HEK293 (cell line): ENCODE measurements at regions not wholly inside any gene's neighbourhood (a gene's known extent, or its start where the extent isn't known, plus 50 kb on each side); places are given as distances from the start of the nearest gene placed in this dataset.

Source experiments
- EGR2 ChIP-seq: fragments of 450-650 bp; formaldehyde crosslinking; IDR thresholded peaks from 2 replicates; pipeline ENCODE4 v1.5.1; 2016; ENCODE audit warnings: low read depth, missing biosample characterization, missing genetic modification characterization
- MZF1 ChIP-seq: fragments of 450-650 bp; formaldehyde crosslinking; IDR thresholded peaks from 2 replicates; pipeline ENCODE4 v1.5.1; 2017; ENCODE audit warnings: missing biosample characterization, missing genetic modification characterization, borderline replicate concordance
- PRDM1 ChIP-seq: fragments of 450-650 bp; formaldehyde crosslinking; IDR thresholded peaks from 2 replicates; pipeline ENCODE4; 2016; ENCODE audit warnings: missing biosample characterization, missing genetic modification characterization
- SCRT2 ChIP-seq: fragments of 450-650 bp; formaldehyde crosslinking; IDR thresholded peaks from 2 replicates; pipeline ENCODE4 v1.5.1; 2016; ENCODE audit warnings: missing biosample characterization, missing genetic modification characterization
- TCF7L2 ChIP-seq: IDR thresholded peaks from 2 replicates; pipeline ENCODE4 v1.6.1; 2011; ENCODE audit warnings: low read depth, mild to moderate bottlenecking, inconsistent platforms, low read length, moderate library complexity, borderline replicate concordance
- ZBTB21 ChIP-seq: fragments of 450-650 bp; formaldehyde crosslinking; IDR thresholded peaks from 2 replicates; pipeline ENCODE4 v1.5.1; 2017; ENCODE audit warnings: missing biosample characterization, missing genetic modification characterization
- ZFHX2 ChIP-seq: fragments of 450-650 bp; formaldehyde crosslinking; conservative IDR thresholded peaks from 2 replicates; pipeline ENCODE4 v1.5.1; 2016; ENCODE audit warnings: missing biosample characterization, missing genetic modification characterization
- ZNF121 ChIP-seq: fragments of 450-650 bp; formaldehyde crosslinking; IDR thresholded peaks from 2 replicates; pipeline ENCODE4 v1.5.1; 2016; ENCODE audit warnings: missing biosample characterization, missing genetic modification characterization
- ZNF214 ChIP-seq: fragments of 450-650 bp; formaldehyde crosslinking; IDR thresholded peaks from 2 replicates; pipeline ENCODE4 v1.5.1; 2017; ENCODE audit warnings: missing biosample characterization, mild to moderate bottlenecking, missing genetic modification characterization, borderline replicate concordance
- ZNF302 ChIP-seq: fragments of 450-650 bp; formaldehyde crosslinking; IDR thresholded peaks from 2 replicates; pipeline ENCODE4 v1.5.1; 2016; ENCODE audit warnings: missing biosample characterization, missing genetic modification characterization, low read depth
- ZNF324 ChIP-seq: fragments of 450-650 bp; formaldehyde crosslinking; IDR thresholded peaks from 2 replicates; pipeline ENCODE4 v1.5.1; 2016; ENCODE audit warnings: missing biosample characterization, missing genetic modification characterization
- ZNF561 ChIP-seq: fragments of 450-650 bp; IDR thresholded peaks from 2 replicates; pipeline ENCODE4 v1.5.1; 2018; ENCODE audit warnings: missing biosample characterization, missing genetic modification characterization, borderline replicate concordance
- ZNF629 ChIP-seq: fragments of 450-650 bp; formaldehyde crosslinking; IDR thresholded peaks from 2 replicates; pipeline ENCODE4 v1.5.1; 2017; ENCODE audit warnings: missing biosample characterization, missing genetic modification characterization
- ZNF768 ChIP-seq: fragments of 450-650 bp; formaldehyde crosslinking; IDR thresholded peaks from 2 replicates; pipeline ENCODE4 v1.5.1; 2018; ENCODE audit warnings: missing biosample characterization, mild to moderate bottlenecking, missing genetic modification characterization
- ZNF830 ChIP-seq: fragments of 450-650 bp; IDR thresholded peaks from 2 replicates; pipeline ENCODE4 v1.5.0; 2018; ENCODE audit warnings: missing biosample characterization, missing genetic modification characterization, low read depth, mild to moderate bottlenecking, moderate library complexity
- TF ChIP-seq, protein P1 (sequence below): fragments of 450-650 bp; formaldehyde crosslinking; IDR thresholded peaks from 2 replicates; pipeline ENCODE4 v1.5.1; 2016; ENCODE audit warnings: missing biosample characterization, missing genetic modification characterization
- TF ChIP-seq, protein P2 (sequence below): fragments of 450-650 bp; formaldehyde crosslinking; IDR thresholded peaks from 2 replicates; pipeline ENCODE4 v1.5.1; 2016; ENCODE audit warnings: missing biosample characterization, missing genetic modification characterization
- TF ChIP-seq, protein P3 (sequence below): fragments of 450-650 bp; formaldehyde crosslinking; IDR thresholded peaks from 2 replicates; pipeline ENCODE4 v1.5.1; 2016; ENCODE audit warnings: missing biosample characterization, missing genetic modification characterization
- TF ChIP-seq, protein P4 (sequence below): fragments of 450-650 bp; formaldehyde crosslinking; IDR thresholded peaks from 2 replicates; pipeline ENCODE4 v1.5.1; 2017; ENCODE audit warnings: missing biosample characterization, missing genetic modification characterization
- TF ChIP-seq, protein P5 (sequence below): fragments of 450-650 bp; formaldehyde crosslinking; IDR thresholded peaks from 2 replicates; pipeline ENCODE4 v1.5.1; 2016; ENCODE audit warnings: missing biosample characterization, missing genetic modification characterization
- TF ChIP-seq, protein P6 (sequence below): fragments of 450-650 bp; formaldehyde crosslinking; IDR thresholded peaks from 2 replicates; pipeline ENCODE4 v1.5.1; 2016; ENCODE audit warnings: missing biosample characterization, missing genetic modification characterization
- TF ChIP-seq, protein P7 (sequence below): fragments of 450-650 bp; formaldehyde crosslinking; IDR thresholded peaks from 2 replicates; pipeline ENCODE4 v1.5.1; 2016; ENCODE audit warnings: missing biosample characterization, missing genetic modification characterization
- TF ChIP-seq, protein P8 (sequence below): fragments of 450-650 bp; formaldehyde crosslinking; IDR thresholded peaks from 2 replicates; pipeline ENCODE4 v1.5.1; 2016; ENCODE audit warnings: missing biosample characterization, missing genetic modification characterization, low read depth

DNA sequence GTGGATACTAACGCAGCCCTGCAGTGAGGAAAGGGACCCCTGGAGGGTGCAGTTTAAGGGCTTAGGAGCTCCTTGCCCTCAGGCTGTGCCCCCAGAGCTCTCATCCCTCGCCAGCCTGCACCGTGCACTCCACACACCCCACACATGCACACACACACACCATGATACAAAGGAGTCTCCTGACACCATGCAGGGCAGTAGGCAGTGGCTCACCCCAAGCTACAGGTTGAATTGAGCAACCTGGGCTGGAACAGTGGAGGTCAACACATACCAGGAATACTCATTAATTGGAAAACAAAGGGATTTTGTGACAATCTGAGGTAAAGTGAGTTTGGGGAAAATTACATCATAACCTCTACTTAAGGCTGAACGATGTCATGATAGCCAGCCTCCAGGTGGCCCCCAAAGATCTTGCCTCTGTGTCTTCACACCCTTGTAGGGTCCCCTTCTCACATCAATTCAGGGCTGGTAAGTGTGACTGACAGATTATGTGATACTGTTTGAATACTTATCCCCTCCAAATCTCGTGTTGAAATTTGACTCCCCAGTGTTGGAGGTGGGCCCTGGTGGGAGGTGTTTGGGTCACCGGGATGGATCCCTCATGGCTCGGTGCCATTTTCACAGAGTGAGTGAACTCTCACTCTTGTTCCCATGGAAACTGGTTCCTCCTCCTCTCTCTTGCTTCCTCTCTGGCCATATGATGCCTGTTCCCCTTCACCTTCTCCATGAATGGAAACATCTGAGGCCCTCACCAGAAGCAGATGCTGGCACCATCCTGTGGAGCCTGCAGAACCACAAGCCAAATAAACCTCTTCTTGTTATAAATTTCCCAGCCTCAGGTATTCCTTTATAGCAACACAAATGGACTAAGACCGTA lies 111.0 kb upstream of the RAB4A start (continued):
- TF ChIP-seq, protein P1, sequence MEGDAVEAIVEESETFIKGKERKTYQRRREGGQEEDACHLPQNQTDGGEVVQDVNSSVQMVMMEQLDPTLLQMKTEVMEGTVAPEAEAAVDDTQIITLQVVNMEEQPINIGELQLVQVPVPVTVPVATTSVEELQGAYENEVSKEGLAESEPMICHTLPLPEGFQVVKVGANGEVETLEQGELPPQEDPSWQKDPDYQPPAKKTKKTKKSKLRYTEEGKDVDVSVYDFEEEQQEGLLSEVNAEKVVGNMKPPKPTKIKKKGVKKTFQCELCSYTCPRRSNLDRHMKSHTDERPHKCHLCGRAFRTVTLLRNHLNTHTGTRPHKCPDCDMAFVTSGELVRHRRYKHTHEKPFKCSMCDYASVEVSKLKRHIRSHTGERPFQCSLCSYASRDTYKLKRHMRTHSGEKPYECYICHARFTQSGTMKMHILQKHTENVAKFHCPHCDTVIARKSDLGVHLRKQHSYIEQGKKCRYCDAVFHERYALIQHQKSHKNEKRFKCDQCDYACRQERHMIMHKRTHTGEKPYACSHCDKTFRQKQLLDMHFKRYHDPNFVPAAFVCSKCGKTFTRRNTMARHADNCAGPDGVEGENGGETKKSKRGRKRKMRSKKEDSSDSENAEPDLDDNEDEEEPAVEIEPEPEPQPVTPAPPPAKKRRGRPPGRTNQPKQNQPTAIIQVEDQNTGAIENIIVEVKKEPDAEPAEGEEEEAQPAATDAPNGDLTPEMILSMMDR (tag by site-specific recombination) = no peak
- TF ChIP-seq MZF1 (tag by site-specific recombination) (0 out of 2 replicates have a peak, but pooled peaks have one; percentile 27), ZNF121 (tag by site-specific recombination) (no peak), ZNF324 (tag by site-specific recombination) (no peak), ZFHX2 (tag by site-specific recombination) (peak; percentile 59; the same call in 1 of the 2 replicates), SCRT2 (peak; percentile 98), ZNF830 (tag by site-specific recombination) (no peak), EGR2 (tag by site-specific recombination) (0 out of 2 replicates have a peak, but pooled peaks have one; percentile 31), ZNF561 (no peak), ZNF768 (tag by site-specific recombination) (no peak), ZNF629 (tag by site-specific recombination) (peak; percentile 33; the same call in 1 of the 2 replicates), ZBTB21 (tag by site-specific recombination) (peak; percentile 51; the same call in 1 of the 2 replicates), TCF7L2 (no peak), PRDM1 (tag by site-specific recombination) (peak; percentile 50; the same call in 1 of the 2 replicates), ZNF302 (no peak), ZNF214 (no peak)
- TF ChIP-seq, protein P2, sequence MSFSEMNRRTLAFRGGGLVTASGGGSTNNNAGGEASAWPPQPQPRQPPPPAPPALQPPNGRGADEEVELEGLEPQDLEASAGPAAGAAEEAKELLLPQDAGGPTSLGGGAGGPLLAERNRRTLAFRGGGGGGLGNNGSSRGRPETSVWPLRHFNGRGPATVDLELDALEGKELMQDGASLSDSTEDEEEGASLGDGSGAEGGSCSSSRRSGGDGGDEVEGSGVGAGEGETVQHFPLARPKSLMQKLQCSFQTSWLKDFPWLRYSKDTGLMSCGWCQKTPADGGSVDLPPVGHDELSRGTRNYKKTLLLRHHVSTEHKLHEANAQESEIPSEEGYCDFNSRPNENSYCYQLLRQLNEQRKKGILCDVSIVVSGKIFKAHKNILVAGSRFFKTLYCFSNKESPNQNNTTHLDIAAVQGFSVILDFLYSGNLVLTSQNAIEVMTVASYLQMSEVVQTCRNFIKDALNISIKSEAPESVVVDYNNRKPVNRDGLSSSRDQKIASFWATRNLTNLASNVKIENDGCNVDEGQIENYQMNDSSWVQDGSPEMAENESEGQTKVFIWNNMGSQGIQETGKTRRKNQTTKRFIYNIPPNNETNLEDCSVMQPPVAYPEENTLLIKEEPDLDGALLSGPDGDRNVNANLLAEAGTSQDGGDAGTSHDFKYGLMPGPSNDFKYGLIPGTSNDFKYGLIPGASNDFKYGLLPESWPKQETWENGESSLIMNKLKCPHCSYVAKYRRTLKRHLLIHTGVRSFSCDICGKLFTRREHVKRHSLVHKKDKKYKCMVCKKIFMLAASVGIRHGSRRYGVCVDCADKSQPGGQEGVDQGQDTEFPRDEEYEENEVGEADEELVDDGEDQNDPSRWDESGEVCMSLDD (tag by site-specific recombination) = no peak
- TF ChIP-seq, protein P3, sequence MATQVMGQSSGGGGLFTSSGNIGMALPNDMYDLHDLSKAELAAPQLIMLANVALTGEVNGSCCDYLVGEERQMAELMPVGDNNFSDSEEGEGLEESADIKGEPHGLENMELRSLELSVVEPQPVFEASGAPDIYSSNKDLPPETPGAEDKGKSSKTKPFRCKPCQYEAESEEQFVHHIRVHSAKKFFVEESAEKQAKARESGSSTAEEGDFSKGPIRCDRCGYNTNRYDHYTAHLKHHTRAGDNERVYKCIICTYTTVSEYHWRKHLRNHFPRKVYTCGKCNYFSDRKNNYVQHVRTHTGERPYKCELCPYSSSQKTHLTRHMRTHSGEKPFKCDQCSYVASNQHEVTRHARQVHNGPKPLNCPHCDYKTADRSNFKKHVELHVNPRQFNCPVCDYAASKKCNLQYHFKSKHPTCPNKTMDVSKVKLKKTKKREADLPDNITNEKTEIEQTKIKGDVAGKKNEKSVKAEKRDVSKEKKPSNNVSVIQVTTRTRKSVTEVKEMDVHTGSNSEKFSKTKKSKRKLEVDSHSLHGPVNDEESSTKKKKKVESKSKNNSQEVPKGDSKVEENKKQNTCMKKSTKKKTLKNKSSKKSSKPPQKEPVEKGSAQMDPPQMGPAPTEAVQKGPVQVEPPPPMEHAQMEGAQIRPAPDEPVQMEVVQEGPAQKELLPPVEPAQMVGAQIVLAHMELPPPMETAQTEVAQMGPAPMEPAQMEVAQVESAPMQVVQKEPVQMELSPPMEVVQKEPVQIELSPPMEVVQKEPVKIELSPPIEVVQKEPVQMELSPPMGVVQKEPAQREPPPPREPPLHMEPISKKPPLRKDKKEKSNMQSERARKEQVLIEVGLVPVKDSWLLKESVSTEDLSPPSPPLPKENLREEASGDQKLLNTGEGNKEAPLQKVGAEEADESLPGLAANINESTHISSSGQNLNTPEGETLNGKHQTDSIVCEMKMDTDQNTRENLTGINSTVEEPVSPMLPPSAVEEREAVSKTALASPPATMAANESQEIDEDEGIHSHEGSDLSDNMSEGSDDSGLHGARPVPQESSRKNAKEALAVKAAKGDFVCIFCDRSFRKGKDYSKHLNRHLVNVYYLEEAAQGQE (tag by site-specific recombination) = no peak
- TF ChIP-seq, protein P4, sequence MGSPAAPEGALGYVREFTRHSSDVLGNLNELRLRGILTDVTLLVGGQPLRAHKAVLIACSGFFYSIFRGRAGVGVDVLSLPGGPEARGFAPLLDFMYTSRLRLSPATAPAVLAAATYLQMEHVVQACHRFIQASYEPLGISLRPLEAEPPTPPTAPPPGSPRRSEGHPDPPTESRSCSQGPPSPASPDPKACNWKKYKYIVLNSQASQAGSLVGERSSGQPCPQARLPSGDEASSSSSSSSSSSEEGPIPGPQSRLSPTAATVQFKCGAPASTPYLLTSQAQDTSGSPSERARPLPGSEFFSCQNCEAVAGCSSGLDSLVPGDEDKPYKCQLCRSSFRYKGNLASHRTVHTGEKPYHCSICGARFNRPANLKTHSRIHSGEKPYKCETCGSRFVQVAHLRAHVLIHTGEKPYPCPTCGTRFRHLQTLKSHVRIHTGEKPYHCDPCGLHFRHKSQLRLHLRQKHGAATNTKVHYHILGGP (tag by site-specific recombination) = no peak
- TF ChIP-seq, protein P5, sequence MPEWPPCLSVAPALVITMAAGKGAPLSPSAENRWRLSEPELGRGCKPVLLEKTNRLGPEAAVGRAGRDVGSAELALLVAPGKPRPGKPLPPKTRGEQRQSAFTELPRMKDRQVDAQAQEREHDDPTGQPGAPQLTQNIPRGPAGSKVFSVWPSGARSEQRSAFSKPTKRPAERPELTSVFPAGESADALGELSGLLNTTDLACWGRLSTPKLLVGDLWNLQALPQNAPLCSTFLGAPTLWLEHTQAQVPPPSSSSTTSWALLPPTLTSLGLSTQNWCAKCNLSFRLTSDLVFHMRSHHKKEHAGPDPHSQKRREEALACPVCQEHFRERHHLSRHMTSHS (tag by site-specific recombination) = no peak
- TF ChIP-seq, protein P6, sequence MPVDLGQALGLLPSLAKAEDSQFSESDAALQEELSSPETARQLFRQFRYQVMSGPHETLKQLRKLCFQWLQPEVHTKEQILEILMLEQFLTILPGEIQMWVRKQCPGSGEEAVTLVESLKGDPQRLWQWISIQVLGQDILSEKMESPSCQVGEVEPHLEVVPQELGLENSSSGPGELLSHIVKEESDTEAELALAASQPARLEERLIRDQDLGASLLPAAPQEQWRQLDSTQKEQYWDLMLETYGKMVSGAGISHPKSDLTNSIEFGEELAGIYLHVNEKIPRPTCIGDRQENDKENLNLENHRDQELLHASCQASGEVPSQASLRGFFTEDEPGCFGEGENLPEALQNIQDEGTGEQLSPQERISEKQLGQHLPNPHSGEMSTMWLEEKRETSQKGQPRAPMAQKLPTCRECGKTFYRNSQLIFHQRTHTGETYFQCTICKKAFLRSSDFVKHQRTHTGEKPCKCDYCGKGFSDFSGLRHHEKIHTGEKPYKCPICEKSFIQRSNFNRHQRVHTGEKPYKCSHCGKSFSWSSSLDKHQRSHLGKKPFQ (tag by site-specific recombination) = 0 out of 2 replicates have a peak, but pooled peaks have one; percentile 34
- TF ChIP-seq, protein P7, sequence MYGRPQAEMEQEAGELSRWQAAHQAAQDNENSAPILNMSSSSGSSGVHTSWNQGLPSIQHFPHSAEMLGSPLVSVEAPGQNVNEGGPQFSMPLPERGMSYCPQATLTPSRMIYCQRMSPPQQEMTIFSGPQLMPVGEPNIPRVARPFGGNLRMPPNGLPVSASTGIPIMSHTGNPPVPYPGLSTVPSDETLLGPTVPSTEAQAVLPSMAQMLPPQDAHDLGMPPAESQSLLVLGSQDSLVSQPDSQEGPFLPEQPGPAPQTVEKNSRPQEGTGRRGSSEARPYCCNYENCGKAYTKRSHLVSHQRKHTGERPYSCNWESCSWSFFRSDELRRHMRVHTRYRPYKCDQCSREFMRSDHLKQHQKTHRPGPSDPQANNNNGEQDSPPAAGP (tag by site-specific recombination) = no peak
- TF ChIP-seq, protein P8, sequence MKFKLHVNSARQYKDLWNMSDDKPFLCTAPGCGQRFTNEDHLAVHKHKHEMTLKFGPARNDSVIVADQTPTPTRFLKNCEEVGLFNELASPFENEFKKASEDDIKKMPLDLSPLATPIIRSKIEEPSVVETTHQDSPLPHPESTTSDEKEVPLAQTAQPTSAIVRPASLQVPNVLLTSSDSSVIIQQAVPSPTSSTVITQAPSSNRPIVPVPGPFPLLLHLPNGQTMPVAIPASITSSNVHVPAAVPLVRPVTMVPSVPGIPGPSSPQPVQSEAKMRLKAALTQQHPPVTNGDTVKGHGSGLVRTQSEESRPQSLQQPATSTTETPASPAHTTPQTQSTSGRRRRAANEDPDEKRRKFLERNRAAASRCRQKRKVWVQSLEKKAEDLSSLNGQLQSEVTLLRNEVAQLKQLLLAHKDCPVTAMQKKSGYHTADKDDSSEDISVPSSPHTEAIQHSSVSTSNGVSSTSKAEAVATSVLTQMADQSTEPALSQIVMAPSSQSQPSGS = peak; percentile 57; the same call in 1 of the 2 replicates
